ENCODE measurements at regions not wholly inside any gene's neighbourhood (a gene's known extent, or its start where the extent isn't known, plus 50 kb on each side); places are given as distances from the start of the nearest gene placed in this dataset.

GRCh38 chr3:106508331-106508893 lies 639.6 kb upstream of the CBLB start:
- TF ChIP-seq CTCF (IDR thresholded peaks at IDR 0.05) = no peak
- no peak for TF ChIP-seq POLR2A (IDR thresholded peaks at IDR 0.05)
